AG08396 (cell line): ENCODE measurements at regions not wholly inside any gene's neighbourhood (a gene's known extent, or its start where the extent isn't known, plus 50 kb on each side); places are given as distances from the start of the nearest gene placed in this dataset.

Experiments used
- DNase-seq: peaks from one replicate; pipeline ENCODE4 v3.0.0; 2012; ENCODE audit warnings: low spot score, mixed read lengths

GRCh38 chr13:80235967-80236302 lies 105.0 kb downstream of the SPRY2 start:
- no peak for DNase-seq

GRCh38 chr13:80235166-80235966 lies 105.6 kb downstream of the SPRY2 start:
- DNase-seq, result no peak

GRCh38 chr13:80227645-80228044 lies 113.3 kb downstream of the SPRY2 start:
- DNase-seq, result no peak

GRCh38 chr13:80226645-80227044 lies 114.3 kb downstream of the SPRY2 start:
- DNase-seq, result no peak

- no peak for DNase-seq
These were observed 116.5 kb downstream of the SPRY2 start for GRCh38 chr13:80224468-80224867.

- no peak for DNase-seq
These were observed 123.1 kb downstream of the SPRY2 start for GRCh38 chr13:80217614-80218456.

GRCh38 chr13:80215368-80215767 lies 125.6 kb downstream of the SPRY2 start:
- DNase-seq, result peak; percentile 19

- no peak for DNase-seq
These were observed 126.4 kb downstream of the SPRY2 start for GRCh38 chr13:80214521-80214991.

- DNase-seq, result no peak
These were observed 126.9 kb downstream of the SPRY2 start for GRCh38 chr13:80214050-80214449.

- DNase-seq, result no peak
These were observed 127.7 kb downstream of the SPRY2 start for GRCh38 chr13:80213201-80213600.

GRCh38 chr13:80211566-80211965 lies 129.4 kb downstream of the SPRY2 start:
- no peak for DNase-seq

- DNase-seq, result no peak
These were observed 136.3 kb downstream of the SPRY2 start for GRCh38 chr13:80204642-80205041.

GRCh38 chr13:80203496-80203895 lies 137.4 kb downstream of the SPRY2 start:
- DNase-seq, result no peak

GRCh38 chr13:80201694-80202468 lies 139.0 kb downstream of the SPRY2 start:
- no peak for DNase-seq

- DNase-seq, result no peak
These were observed 141.2 kb downstream of the SPRY2 start for GRCh38 chr13:80199585-80200292.

- DNase-seq, result no peak
These were observed 141.9 kb downstream of the SPRY2 start for GRCh38 chr13:80199067-80199466.

- DNase-seq, result no peak
These were observed 144.2 kb downstream of the SPRY2 start for GRCh38 chr13:80196756-80197155.

- no peak for DNase-seq
These were observed 145.3 kb downstream of the SPRY2 start for GRCh38 chr13:80195649-80196048.

- no peak for DNase-seq
These were observed 150.9 kb downstream of the SPRY2 start for GRCh38 chr13:80189889-80190597.

- no peak for DNase-seq
These were observed 160.1 kb downstream of the SPRY2 start for GRCh38 chr13:80180740-80181355.

GRCh38 chr13:80177327-80177726 lies 163.6 kb downstream of the SPRY2 start:
- DNase-seq, result no peak
